ENCODE measurements at regions not wholly inside any gene's neighbourhood (a gene's known extent, or its start where the extent isn't known, plus 50 kb on each side); places are given as distances from the start of the nearest gene placed in this dataset.

DNA sequence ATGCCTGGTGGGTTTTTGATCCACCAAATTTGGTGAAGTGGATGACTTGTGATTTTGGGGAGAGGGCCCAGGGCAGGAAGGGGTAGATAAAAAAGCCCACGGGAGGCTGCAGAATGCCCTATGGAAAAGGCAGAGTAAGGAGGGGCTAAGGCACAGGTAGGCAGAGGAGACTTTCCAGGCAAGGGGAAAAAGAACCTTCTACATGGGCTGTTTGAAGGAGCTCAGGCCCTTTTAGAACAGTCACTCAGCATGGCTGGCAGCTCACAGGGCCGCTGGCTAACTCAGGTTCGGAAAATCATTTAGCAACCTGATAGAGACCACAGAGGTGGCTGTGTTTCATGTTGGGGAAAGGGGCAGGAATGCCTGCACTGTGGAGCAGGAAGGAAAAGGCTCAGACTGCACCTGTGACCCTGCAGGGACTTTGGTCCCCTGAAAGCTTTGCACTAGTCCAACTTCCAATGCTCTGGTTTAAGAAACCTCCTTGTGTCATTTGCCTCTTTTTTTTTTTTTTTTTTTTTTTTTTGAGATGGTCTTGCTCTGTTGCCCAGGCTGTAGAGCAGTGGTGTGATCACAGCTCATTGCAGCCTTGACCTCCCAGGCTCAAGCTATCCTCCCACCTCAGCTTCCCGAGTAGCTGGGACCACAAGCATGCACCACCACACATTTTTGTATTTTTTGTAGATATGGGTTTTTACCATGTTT, 58.5 kb upstream of the ENAH start:
- TF ChIP-seq POLR2A (IDR thresholded peaks at IDR 0.05): no peak
- TF ChIP-seq, protein P1, sequence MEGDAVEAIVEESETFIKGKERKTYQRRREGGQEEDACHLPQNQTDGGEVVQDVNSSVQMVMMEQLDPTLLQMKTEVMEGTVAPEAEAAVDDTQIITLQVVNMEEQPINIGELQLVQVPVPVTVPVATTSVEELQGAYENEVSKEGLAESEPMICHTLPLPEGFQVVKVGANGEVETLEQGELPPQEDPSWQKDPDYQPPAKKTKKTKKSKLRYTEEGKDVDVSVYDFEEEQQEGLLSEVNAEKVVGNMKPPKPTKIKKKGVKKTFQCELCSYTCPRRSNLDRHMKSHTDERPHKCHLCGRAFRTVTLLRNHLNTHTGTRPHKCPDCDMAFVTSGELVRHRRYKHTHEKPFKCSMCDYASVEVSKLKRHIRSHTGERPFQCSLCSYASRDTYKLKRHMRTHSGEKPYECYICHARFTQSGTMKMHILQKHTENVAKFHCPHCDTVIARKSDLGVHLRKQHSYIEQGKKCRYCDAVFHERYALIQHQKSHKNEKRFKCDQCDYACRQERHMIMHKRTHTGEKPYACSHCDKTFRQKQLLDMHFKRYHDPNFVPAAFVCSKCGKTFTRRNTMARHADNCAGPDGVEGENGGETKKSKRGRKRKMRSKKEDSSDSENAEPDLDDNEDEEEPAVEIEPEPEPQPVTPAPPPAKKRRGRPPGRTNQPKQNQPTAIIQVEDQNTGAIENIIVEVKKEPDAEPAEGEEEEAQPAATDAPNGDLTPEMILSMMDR (IDR thresholded peaks at IDR 0.05): no peak
